Ovary (tissue), 3 donors: ENCODE measurements at regions not wholly inside any gene's neighbourhood (a gene's known extent, or its start where the extent isn't known, plus 50 kb on each side); places are given as distances from the start of the nearest gene placed in this dataset.

Experiments
- POLR2A ChIP-seq: fragments of 450-650 bp; IDR thresholded peaks from one replicate; pipeline ENCODE4 v1.6.1; 2017; ENCODE audit warnings: antibody characterized with exemption, mild to moderate bottlenecking, moderate library complexity
- TF ChIP-seq, protein P1 (sequence below), 3 donors: fragments of 450-650 bp in 2 of 3; fragments of 200-600 bp in 1 of 3; IDR thresholded peaks; one replicate each; pipeline versions ENCODE4 v1.5.1 to v1.8.0; 2016 to 2022; ENCODE audit warnings: antibody characterized with exemption in 3 of 3, mild to moderate bottlenecking in 1 of 3
- donor health status: DM: no; HTN: no; CAD: no.

DNA sequence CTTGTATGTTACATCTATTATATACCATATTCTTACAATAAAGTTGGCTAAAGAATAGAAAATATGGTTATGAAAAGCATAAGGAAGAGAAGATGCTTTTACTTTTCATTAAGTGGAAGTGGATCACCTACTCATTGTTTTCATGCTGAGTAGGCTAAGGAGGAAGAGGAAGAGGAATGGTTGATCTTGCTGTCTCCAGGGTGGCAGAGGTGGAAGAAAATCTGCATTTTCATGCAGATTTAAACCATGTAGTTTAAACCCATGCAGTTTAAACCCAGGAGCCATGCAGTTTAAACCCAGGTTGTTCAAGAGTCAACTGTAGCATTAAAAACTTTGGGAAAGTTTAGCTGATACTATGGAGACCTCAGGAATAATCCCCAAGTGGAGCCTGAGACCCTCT is 214.8 kb upstream of the NAALADL2 start:
- TF ChIP-seq, protein P1, sequence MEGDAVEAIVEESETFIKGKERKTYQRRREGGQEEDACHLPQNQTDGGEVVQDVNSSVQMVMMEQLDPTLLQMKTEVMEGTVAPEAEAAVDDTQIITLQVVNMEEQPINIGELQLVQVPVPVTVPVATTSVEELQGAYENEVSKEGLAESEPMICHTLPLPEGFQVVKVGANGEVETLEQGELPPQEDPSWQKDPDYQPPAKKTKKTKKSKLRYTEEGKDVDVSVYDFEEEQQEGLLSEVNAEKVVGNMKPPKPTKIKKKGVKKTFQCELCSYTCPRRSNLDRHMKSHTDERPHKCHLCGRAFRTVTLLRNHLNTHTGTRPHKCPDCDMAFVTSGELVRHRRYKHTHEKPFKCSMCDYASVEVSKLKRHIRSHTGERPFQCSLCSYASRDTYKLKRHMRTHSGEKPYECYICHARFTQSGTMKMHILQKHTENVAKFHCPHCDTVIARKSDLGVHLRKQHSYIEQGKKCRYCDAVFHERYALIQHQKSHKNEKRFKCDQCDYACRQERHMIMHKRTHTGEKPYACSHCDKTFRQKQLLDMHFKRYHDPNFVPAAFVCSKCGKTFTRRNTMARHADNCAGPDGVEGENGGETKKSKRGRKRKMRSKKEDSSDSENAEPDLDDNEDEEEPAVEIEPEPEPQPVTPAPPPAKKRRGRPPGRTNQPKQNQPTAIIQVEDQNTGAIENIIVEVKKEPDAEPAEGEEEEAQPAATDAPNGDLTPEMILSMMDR (IDR thresholded peaks at IDR 0.05) = no peak
- TF ChIP-seq POLR2A = no peak
